WTC11 (cell line): ENCODE measurements at regions not wholly inside any gene's neighbourhood (a gene's known extent, or its start where the extent isn't known, plus 50 kb on each side); places are given as distances from the start of the nearest gene placed in this dataset.
"Not testable (repeated sequence)": the region's sequence is repeated elsewhere in the genome, so short reads cannot be mapped to it uniquely, and the experiment has no call there.

Experiments
- ATAC-seq: fragments of 200-7000 bp; cut with Tn5 transposase; 2 replicates; pipeline ENCODE4 v1.10.0; 2021; ENCODE audit warnings: mild to moderate bottlenecking, moderate library complexity
- CTCF ChIA-PET: fragments of 300-600 bp; sonication (Branson Sonifier 250); formaldehyde crosslinking; loops from one replicate; lab custom pipeline; 2021; ENCODE audit warnings: antibody characterized with exemption; lab: Charles Lee
- POLR2A ChIA-PET: fragments of 350-600 bp; sonication (Branson Sonifier 250); formaldehyde crosslinking; loops from one replicate; lab custom pipeline; 2021; ENCODE audit warnings: antibody characterized with exemption; lab: Charles Lee
- DNase-seq: peaks from one replicate; pipeline ENCODE4 v3.0.0; 2021; ENCODE audit warnings: low spot score
- H3K27ac Mint-ChIP-seq: 2 replicates; pipeline ENCODE4 v1.8.0; 2021; ENCODE audit warnings: mixed read lengths
- H3K27me3 Mint-ChIP-seq: 2 replicates; pipeline ENCODE4 v1.8.0; 2021; ENCODE audit warnings: low read depth, mild to moderate bottlenecking, moderate library complexity, mixed read lengths
- H3K36me3 Mint-ChIP-seq: 2 replicates; pipeline ENCODE4 v1.8.0; 2021; ENCODE audit warnings: mixed read lengths
- H3K4me1 Mint-ChIP-seq: 2 replicates; pipeline ENCODE4 v1.8.0; 2022; ENCODE audit warnings: mixed read lengths
- H3K4me3 Mint-ChIP-seq: 2 replicates; pipeline ENCODE4 v1.8.0; 2021; ENCODE audit warnings: mild to moderate bottlenecking, moderate library complexity, mixed read lengths
- H3K9me3 Mint-ChIP-seq: 2 replicates; pipeline ENCODE4 v1.8.0; 2021; ENCODE audit warnings: mixed read lengths

- DNase-seq, ATAC-seq, H3K27me3 Mint-ChIP-seq, H3K9me3 Mint-ChIP-seq, H3K27ac Mint-ChIP-seq, H3K4me1 Mint-ChIP-seq, H3K4me3 Mint-ChIP-seq, CTCF ChIA-PET, POLR2A ChIA-PET: not testable (repeated sequence)
- H3K36me3 Mint-ChIP-seq: peaks cover 25% of the 10 kb centered on the region
Observed at GRCh38 chr12:9309749-9310148, 101.6 kb upstream of the PZP start.

- H3K4me1 Mint-ChIP-seq, H3K27me3 Mint-ChIP-seq, H3K27ac Mint-ChIP-seq, ATAC-seq, H3K4me3 Mint-ChIP-seq, CTCF ChIA-PET, H3K9me3 Mint-ChIP-seq, DNase-seq, POLR2A ChIA-PET: not testable (repeated sequence)
- H3K36me3 Mint-ChIP-seq: peaks cover 30% of the 10 kb centered on the region
Observed at GRCh38 chr12:9308745-9309144, 100.5 kb upstream of the PZP start.

- H3K4me3 Mint-ChIP-seq, POLR2A ChIA-PET, H3K27ac Mint-ChIP-seq, ATAC-seq, CTCF ChIA-PET, H3K27me3 Mint-ChIP-seq, DNase-seq, H3K4me1 Mint-ChIP-seq, H3K9me3 Mint-ChIP-seq: not testable (repeated sequence)
- H3K36me3 Mint-ChIP-seq: peaks cover 30% of the 10 kb centered on the region
Observed at GRCh38 chr12:9308163-9308562, 100.0 kb upstream of the PZP start.

- POLR2A ChIA-PET, ATAC-seq, DNase-seq, H3K4me3 Mint-ChIP-seq, H3K27me3 Mint-ChIP-seq, H3K27ac Mint-ChIP-seq, CTCF ChIA-PET, H3K9me3 Mint-ChIP-seq, H3K4me1 Mint-ChIP-seq: not testable (repeated sequence)
- peaks cover 30% of the 10 kb centered on the region for H3K36me3 Mint-ChIP-seq
Observed at GRCh38 chr12:9307255-9307654, 99.1 kb upstream of the PZP start.

- H3K9me3 Mint-ChIP-seq, CTCF ChIA-PET, DNase-seq, H3K27ac Mint-ChIP-seq, H3K4me3 Mint-ChIP-seq, H3K27me3 Mint-ChIP-seq, H3K4me1 Mint-ChIP-seq, ATAC-seq: not testable (repeated sequence)
- H3K36me3 Mint-ChIP-seq: peaks cover 20% of the 10 kb centered on the region
- POLR2A ChIA-PET: interaction anchor here (0.6 kb wide), 1 partner anchor 23 kb away, joined by 3 read pairs; no protein-coding TSS in a partner anchor
Observed at GRCh38 chr12:9306004-9306403, 97.8 kb upstream of the PZP start.

GRCh38 chr12:9304540-9304939, 96.3 kb upstream of the PZP start:
- DNase-seq, POLR2A ChIA-PET, H3K9me3 Mint-ChIP-seq, H3K27ac Mint-ChIP-seq, ATAC-seq, H3K4me3 Mint-ChIP-seq, H3K27me3 Mint-ChIP-seq, CTCF ChIA-PET, H3K4me1 Mint-ChIP-seq: not testable (repeated sequence)
- peaks cover 15% of the 10 kb centered on the region for H3K36me3 Mint-ChIP-seq

- H3K4me3 Mint-ChIP-seq, H3K36me3 Mint-ChIP-seq, POLR2A ChIA-PET, H3K9me3 Mint-ChIP-seq, CTCF ChIA-PET, DNase-seq, H3K27ac Mint-ChIP-seq, ATAC-seq, H3K27me3 Mint-ChIP-seq, H3K4me1 Mint-ChIP-seq: not testable (repeated sequence)
Observed at GRCh38 chr12:9295872-9296271, 87.7 kb upstream of the PZP start.

- H3K36me3 Mint-ChIP-seq, CTCF ChIA-PET, H3K4me3 Mint-ChIP-seq, ATAC-seq, H3K27me3 Mint-ChIP-seq, POLR2A ChIA-PET, H3K9me3 Mint-ChIP-seq, H3K4me1 Mint-ChIP-seq, H3K27ac Mint-ChIP-seq, DNase-seq: not testable (repeated sequence)
Observed at GRCh38 chr12:9294072-9294620, 86.0 kb upstream of the PZP start.

- H3K36me3 Mint-ChIP-seq, H3K27ac Mint-ChIP-seq, H3K4me1 Mint-ChIP-seq, ATAC-seq, CTCF ChIA-PET, H3K9me3 Mint-ChIP-seq, H3K27me3 Mint-ChIP-seq, POLR2A ChIA-PET, DNase-seq, H3K4me3 Mint-ChIP-seq: not testable (repeated sequence)
Observed at GRCh38 chr12:9293391-9293790, 85.2 kb upstream of the PZP start.

- H3K4me3 Mint-ChIP-seq, H3K9me3 Mint-ChIP-seq, POLR2A ChIA-PET, CTCF ChIA-PET, H3K36me3 Mint-ChIP-seq, H3K27me3 Mint-ChIP-seq, DNase-seq, H3K4me1 Mint-ChIP-seq: not testable (repeated sequence)
- peak overlapping the region; percentile 34; the same call in 1 of the 2 replicates for H3K27ac Mint-ChIP-seq
- peak; percentile 83 for ATAC-seq
Observed at GRCh38 chr12:9289984-9290383, 81.8 kb upstream of the PZP start.

GRCh38 chr12:9284724-9285123, 76.5 kb upstream of the PZP start:
- POLR2A ChIA-PET, H3K4me1 Mint-ChIP-seq, H3K27me3 Mint-ChIP-seq, H3K27ac Mint-ChIP-seq, DNase-seq, H3K9me3 Mint-ChIP-seq, CTCF ChIA-PET, H3K36me3 Mint-ChIP-seq, ATAC-seq: not testable (repeated sequence)
- peak overlapping the region; percentile 97 for H3K4me3 Mint-ChIP-seq

GRCh38 chr12:9284197-9284596, 76.0 kb upstream of the PZP start:
- Mint-ChIP-seq H3K4me3 (peak overlapping the region; percentile 97), H3K27ac (peak overlapping the region; percentile 95)
- H3K4me1 Mint-ChIP-seq, H3K9me3 Mint-ChIP-seq, POLR2A ChIA-PET, CTCF ChIA-PET, H3K36me3 Mint-ChIP-seq, H3K27me3 Mint-ChIP-seq: not testable (repeated sequence)
- DNase-seq: peak; percentile 28
- ATAC-seq: peak; percentile 81
